GM19397 (cell line): ENCODE measurements at regions not wholly inside any gene's neighbourhood (a gene's known extent, or its start where the extent isn't known, plus 50 kb on each side); places are given as distances from the start of the nearest gene placed in this dataset.

ENCODE experiments used
- ATAC-seq: cut with Tn5 transposase; IDR thresholded peaks from one replicate; pipeline ENCODE4 v1.9.1; 2021; ENCODE audit warnings: mild to moderate bottlenecking, moderate library complexity; ENCODE audit not compliant: unreplicated experiment

GRCh38 chr4:53920883-53921282, 143.5 kb downstream of the CHIC2 start:
- ATAC-seq, result no peak

GRCh38 chr4:53920116-53920515, 144.3 kb downstream of the CHIC2 start:
- ATAC-seq, result no peak

DNA sequence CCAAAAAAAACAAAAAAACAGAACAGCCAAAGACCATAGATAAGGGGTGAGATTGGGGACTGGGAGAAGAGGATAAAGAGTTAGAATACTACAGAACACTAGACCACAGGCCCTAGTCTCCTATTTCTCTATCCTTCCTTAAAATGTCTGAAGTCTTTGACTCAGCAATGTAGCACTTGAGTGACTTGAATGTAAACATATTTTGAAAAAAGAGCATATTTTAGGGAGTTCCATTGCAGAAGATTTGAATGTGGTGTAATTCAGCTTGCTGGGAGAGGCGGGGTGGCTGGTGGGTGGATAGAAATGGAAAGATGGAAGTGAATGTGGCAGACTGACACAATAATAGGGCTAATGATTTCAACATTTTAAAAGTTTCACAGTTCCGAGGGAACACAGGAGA, 144.9 kb downstream of the CHIC2 start:
- no peak for ATAC-seq

GRCh38 chr4:53917729-53918128, 146.7 kb downstream of the CHIC2 start:
- ATAC-seq, result no peak

GRCh38 chr4:53916431-53916889, 147.9 kb downstream of the CHIC2 start:
- ATAC-seq, result no peak

GRCh38 chr4:53914313-53915016, 149.9 kb downstream of the CHIC2 start:
- no peak for ATAC-seq

DNA sequence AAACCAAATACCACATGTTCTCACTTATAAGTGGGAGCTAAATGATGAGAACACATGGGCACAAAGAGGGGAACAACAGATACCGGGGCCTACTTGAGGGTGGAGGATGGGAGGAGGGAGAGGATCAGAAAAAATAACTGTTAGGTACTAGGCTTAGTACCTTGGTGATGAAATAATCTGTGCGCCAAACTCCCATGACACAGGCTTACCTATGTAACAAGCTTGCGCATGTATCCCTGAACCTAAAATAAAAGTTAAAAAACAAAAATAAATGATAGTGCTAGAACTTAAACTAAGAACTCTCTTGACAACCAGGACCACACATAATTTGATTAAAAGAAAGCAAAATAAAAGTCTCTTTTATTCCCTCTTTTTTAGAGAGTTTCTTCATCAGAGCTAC, 150.6 kb downstream of the CHIC2 start:
- ATAC-seq, result no peak

- no peak for ATAC-seq
These were observed 151.5 kb downstream of the CHIC2 start for GRCh38 chr4:53912766-53913497.

- ATAC-seq, result no peak
These were observed 155.7 kb downstream of the CHIC2 start for GRCh38 chr4:53908661-53909078.

DNA sequence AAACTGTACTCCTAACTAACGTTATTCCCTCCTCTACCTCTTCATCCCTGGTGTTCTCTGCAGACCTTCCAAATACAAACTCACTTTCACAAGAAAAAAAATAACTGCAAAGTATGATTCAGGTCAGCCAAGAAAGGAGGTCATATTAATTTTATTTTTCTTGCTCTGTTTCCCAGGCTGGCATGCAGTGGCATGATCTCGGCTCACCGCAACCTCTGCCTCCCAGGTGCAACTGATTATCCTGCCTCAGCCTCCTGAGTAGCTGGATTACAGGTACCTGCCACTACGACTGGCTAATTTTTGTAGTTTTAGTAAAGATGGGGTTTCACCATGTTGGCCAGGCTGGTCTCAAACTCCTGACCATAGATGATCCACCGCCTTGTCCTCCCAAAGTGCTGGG, 156.6 kb downstream of the CHIC2 start:
- ATAC-seq, result no peak

- ATAC-seq, result no peak
These were observed 157.7 kb downstream of the CHIC2 start for GRCh38 chr4:53906606-53907190.

DNA sequence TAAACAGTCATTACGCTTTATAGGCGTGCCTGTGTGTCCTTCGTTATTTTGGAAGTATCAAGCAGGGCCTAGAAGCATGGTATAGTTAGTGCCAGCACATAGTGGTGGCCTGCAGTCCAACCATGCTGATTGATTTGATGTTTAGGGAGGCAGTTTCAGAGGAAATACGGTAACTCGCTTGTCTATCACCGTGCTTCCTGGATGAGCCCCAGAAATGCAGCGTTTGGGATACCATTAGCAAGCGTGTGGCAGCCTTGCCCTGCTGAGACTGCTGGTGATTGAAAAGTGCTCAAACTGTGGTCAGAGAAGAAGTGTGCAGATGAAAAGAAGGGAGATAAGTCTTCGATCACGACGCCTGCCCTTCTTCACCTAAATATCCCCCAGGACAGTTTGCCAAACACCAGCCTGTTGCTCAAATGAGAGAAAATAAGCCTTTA, 158.4 kb downstream of the CHIC2 start:
- no peak for ATAC-seq

GRCh38 chr4:53905276-53905940, 159.0 kb downstream of the CHIC2 start:
- ATAC-seq, result no peak

DNA sequence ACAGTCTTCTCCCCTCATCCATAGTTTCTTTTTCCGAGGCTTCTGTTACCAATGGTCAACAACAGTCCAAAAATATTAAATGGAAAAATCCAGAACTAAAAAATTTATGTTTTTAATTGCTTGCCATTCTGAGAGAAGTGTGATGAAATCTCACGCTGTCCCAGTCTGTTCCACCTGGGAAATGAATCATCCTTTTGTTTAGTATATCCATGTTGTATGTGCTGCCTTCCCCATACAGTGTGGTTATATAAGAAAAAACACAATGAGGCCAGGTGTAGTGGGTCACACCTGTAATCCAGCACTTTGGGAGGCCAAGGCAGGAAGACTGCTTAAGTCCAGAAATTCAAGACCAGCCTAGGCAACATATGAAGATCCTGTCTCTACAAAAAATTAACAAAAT, 161.6 kb downstream of the CHIC2 start:
- no peak for ATAC-seq

DNA sequence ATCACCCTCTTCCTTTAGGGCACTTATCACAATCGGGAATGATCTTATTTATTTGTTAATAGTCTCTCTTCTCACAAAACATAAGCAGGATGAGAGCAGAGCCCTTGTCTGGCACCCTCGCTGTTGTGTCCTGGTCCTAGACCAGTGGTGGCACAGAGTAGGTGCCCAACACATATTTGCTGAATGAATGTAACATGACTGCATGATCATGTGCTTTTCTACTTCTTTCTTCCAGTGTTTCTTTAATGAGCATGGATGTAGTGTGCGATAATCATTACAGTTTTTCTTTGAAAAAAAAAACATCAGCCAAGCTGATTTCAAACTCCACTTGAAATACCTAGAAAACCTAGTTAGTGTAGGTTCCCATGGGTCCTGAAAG, 164.1 kb downstream of the CHIC2 start:
- no peak for ATAC-seq

DNA sequence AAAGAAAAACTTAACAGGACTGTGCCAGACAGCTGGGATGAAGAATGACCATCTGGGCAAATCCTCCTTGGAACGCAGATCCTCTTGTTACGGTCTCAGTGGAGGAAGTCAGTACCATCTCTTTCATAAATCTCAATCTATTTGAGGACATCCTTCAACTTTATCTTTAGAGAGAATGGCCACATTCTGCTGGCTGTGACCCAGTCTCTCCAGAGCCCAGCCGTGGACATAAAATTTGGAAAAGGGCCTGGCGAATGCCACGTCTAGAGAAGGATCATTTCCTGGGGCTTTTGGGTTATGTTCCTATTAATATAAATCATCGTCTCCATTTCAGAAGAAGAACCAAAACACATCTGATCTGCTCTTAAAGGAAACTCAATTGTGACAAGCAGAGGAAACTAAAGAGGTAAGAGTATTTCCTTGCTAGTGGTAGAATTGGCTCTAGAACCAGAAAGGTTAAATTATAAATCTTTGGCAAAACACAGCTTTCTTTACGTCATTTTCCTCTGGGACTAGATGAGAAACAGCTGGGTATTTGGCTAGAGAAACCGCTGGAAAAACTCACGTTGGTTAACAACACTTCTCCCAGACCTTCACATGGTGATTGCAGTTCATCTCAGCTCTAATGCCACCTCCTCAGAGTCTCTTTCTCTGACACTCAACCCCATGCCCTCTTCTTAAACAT, 164.7 kb downstream of the CHIC2 start:
- no peak for ATAC-seq

GRCh38 chr4:53895137-53895536, 169.3 kb downstream of the CHIC2 start:
- ATAC-seq, result no peak

DNA sequence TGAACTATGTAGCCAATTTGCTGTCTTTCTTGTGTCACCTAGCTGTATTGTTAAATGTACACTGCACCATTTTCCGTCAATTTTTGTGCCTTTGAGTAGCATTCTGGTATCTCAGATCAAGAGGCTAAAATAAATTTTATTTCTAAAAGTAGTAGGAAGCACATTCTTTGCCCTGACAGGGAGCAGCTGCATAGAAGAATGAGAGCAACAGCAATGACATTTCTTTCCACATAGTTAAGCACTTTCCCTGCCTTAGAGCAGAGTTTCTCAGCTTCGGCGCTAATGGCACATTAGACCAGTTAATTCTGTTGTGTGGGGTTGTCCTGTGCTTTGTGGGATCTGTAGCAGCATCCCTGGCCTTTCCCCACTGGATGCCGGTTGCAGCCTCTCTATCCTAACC, 173.9 kb downstream of the CHIC2 start:
- no peak for ATAC-seq

- no peak for ATAC-seq
These were observed 174.9 kb downstream of the CHIC2 start for GRCh38 chr4:53889326-53890055.

DNA sequence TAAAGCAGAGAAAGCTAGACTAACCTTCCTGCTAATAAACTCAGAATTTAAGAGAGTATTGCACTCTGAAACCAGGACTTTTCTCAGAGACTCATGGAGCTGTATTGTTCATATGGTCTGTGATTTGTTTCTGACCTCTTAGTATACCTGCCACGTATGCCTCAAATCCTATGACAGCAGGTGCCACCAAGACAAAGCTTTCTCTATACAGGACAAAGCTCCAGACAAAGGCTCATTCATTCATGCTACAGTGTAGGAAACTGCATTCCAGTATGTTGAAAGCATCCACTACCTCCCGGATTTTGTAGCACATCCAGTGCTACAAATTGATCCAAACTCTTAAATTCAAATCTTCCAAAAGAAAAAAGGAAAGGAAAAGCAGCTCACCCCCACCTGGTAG, 178.3 kb downstream of the CHIC2 start:
- ATAC-seq, result no peak
